Transverse colon (tissue), 3 donors: ENCODE measurements at regions not wholly inside any gene's neighbourhood (a gene's known extent, or its start where the extent isn't known, plus 50 kb on each side); places are given as distances from the start of the nearest gene placed in this dataset.

ENCODE experiments used
- EP300 ChIP-seq: sonication (generic); formaldehyde crosslinking; IDR thresholded peaks from one replicate; pipeline ENCODE4 v1.6.1; 2017; ENCODE audit warnings: antibody characterized with exemption, low read depth
- TF ChIP-seq, protein P1 (sequence below), 5 experiments: fragments of 200-600 bp in 3 of 5; fragments of 450-650 bp in 2 of 5; sonication (generic) in 3 of 5; IDR thresholded peaks; 1 replicate in 2 of 5; 2 replicates in 3 of 5; pipeline ENCODE4 v1.5.1; 2016 to 2017; ENCODE audit warnings: antibody characterized with exemption in 5 of 5, inconsistent platforms in 3 of 5, mild to moderate bottlenecking in 2 of 5, moderate library complexity in 1 of 5

DNA sequence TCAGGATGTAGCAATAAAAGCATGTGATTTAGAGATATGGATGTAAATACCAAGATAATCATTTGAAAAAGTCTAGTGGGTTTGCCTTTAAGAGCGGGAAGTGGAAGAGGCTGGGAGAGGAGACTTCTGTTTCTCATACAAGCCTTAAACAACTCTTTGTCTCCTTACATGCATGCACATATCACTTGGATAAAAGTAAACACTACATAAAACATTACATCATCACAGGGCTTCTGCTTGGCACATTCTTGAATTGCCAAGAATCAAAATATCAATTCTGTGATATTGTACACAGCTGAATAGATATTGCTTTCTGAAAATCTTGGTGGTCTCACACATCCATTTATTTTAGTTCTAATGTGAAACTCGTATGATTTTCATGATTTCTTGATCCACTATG, 57.6 kb downstream of the FOXD1 start:
- TF ChIP-seq, protein P1, sequence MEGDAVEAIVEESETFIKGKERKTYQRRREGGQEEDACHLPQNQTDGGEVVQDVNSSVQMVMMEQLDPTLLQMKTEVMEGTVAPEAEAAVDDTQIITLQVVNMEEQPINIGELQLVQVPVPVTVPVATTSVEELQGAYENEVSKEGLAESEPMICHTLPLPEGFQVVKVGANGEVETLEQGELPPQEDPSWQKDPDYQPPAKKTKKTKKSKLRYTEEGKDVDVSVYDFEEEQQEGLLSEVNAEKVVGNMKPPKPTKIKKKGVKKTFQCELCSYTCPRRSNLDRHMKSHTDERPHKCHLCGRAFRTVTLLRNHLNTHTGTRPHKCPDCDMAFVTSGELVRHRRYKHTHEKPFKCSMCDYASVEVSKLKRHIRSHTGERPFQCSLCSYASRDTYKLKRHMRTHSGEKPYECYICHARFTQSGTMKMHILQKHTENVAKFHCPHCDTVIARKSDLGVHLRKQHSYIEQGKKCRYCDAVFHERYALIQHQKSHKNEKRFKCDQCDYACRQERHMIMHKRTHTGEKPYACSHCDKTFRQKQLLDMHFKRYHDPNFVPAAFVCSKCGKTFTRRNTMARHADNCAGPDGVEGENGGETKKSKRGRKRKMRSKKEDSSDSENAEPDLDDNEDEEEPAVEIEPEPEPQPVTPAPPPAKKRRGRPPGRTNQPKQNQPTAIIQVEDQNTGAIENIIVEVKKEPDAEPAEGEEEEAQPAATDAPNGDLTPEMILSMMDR (IDR thresholded peaks at IDR 0.05) = no peak
- TF ChIP-seq EP300 = no peak
